OCI-LY3 (cell line): ENCODE measurements at regions not wholly inside any gene's neighbourhood (a gene's known extent, or its start where the extent isn't known, plus 50 kb on each side); places are given as distances from the start of the nearest gene placed in this dataset.

Source experiments
- EZH2phosphoT487 ChIP-seq: fragments of 200-600 bp; shearing (Covaris generic); IDR thresholded peaks from 2 replicates; pipeline ENCODE4 v1.6.1; 2018; ENCODE audit warnings: antibody characterized with exemption, mixed run types, low read depth
- TF ChIP-seq, protein P1 (sequence below): fragments of 200-600, 300-600 bp; sonication (generic); IDR thresholded peaks from 2 replicates; pipeline ENCODE4 v1.5.1; 2014; ENCODE audit warnings: antibody characterized with exemption, low read length, low read depth

- TF ChIP-seq, protein P1, sequence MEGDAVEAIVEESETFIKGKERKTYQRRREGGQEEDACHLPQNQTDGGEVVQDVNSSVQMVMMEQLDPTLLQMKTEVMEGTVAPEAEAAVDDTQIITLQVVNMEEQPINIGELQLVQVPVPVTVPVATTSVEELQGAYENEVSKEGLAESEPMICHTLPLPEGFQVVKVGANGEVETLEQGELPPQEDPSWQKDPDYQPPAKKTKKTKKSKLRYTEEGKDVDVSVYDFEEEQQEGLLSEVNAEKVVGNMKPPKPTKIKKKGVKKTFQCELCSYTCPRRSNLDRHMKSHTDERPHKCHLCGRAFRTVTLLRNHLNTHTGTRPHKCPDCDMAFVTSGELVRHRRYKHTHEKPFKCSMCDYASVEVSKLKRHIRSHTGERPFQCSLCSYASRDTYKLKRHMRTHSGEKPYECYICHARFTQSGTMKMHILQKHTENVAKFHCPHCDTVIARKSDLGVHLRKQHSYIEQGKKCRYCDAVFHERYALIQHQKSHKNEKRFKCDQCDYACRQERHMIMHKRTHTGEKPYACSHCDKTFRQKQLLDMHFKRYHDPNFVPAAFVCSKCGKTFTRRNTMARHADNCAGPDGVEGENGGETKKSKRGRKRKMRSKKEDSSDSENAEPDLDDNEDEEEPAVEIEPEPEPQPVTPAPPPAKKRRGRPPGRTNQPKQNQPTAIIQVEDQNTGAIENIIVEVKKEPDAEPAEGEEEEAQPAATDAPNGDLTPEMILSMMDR = no peak
- no peak for TF ChIP-seq EZH2phosphoT487
Measured at GRCh38 chr2:181814057-181814491, 77.5 kb upstream of the ITPRID2 start.
